GM23338 (cell line): ENCODE measurements at regions not wholly inside any gene's neighbourhood (a gene's known extent, or its start where the extent isn't known, plus 50 kb on each side); places are given as distances from the start of the nearest gene placed in this dataset.

Experiments used
- CTCF ChIP-seq, 2 experiments: fragments of 200-600 bp in 1 of 2; sonication (generic) in 1 of 2; conservative IDR thresholded peaks; 2 replicates each; pipeline versions ENCODE4 v1.5.1 to v1.6.1; 2016 to 2017; ENCODE audit warnings: antibody characterized with exemption in 2 of 2, low read depth in 2 of 2, mild to moderate bottlenecking in 2 of 2, moderate library complexity in 1 of 2
- ETS1 ChIP-seq: IDR thresholded peaks from 2 replicates; pipeline ENCODE4 v1.6.1; 2016; ENCODE audit warnings: antibody characterized with exemption
- EZH2 ChIP-seq: fragments of 200-600 bp; sonication (generic); IDR thresholded peaks from one replicate; pipeline ENCODE4 v1.8.0; 2017; ENCODE audit warnings: antibody characterized with exemption, mild to moderate bottlenecking, low read depth; ENCODE audit not compliant: unreplicated experiment
- JUNB ChIP-seq: IDR thresholded peaks from one replicate; pipeline ENCODE4 v1.6.1; 2016; ENCODE audit warnings: antibody characterized with exemption; ENCODE audit not compliant: unreplicated experiment
- NANOG ChIP-seq: IDR thresholded peaks from 2 replicates; pipeline ENCODE4 v1.6.1; 2016; ENCODE audit warnings: antibody characterized with exemption, borderline replicate concordance
- POLR2AphosphoS5 ChIP-seq: IDR thresholded peaks from 2 replicates; pipeline ENCODE4 v1.6.1; 2016; ENCODE audit warnings: antibody characterized with exemption, low read depth
- ZNF114 ChIP-seq: fragments of 250-450 bp; sonication (Bioruptor Pico); IDR thresholded peaks from 2 replicates; pipeline ENCODE4 v1.5.0; 2020; ENCODE audit warnings: mild to moderate bottlenecking, moderate library complexity

- TF ChIP-seq CTCF (conservative IDR thresholded peaks at IDR 0.05; ENCODE audit: low read depth in 2 of 2) (no peak), EZH2 (no peak), ZNF114 (CRISPR knock-in tag) (no peak), ETS1 (no peak), POLR2AphosphoS5 (no peak), JUNB (no peak), NANOG (no peak)
Observed at GRCh38 chr10:123507298-123507697, 158.9 kb upstream of the GPR26 start.
